ENCODE measurements at regions not wholly inside any gene's neighbourhood (a gene's known extent, or its start where the extent isn't known, plus 50 kb on each side); places are given as distances from the start of the nearest gene placed in this dataset.

DNA sequence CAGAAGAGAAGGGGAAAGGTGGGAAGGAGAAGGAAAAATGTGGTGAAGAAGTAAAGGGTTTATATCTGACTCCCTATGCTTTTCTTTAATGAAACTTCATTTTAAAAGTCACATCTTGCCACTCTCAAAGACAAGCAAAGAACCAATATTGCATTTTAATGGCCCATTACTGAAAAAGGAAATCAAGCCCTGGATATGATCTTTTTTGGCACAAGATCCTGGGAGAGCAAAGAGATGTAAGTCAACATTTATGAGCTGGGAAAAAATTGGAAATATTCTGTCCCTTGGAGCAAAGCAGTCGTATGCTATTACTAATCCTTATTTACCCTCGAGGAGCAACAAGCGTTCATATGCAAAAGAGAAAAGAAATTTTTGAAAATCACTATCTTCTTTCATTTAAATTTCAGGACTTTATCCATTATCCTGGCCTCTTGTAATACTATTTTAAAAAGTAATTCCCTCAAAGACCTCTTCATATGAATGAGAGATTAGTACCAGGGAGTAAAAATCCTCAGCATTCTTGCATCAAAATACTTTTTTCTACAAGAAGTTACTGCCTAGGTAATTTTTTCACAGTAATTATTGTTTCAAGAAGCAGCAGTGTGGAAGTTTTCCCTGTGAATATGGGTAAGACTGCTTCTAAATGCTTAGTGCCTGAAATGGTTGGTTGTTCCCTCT lies 435.3 kb upstream of the PDZRN3 start:
- ATAC-seq (ENCODE audit: insufficient number of reproducible peaks, low FRiP score, low read depth) (no peak), DNase-seq (ENCODE audit: low spot score) (no peak)
- H3K27me3 ChIP-seq (replicated peaks; ENCODE audit: insufficient read depth) = no peaks in the 10 kb centered on the region
- H3K4me3 ChIP-seq = no peak overlapping the region
- no peaks in the 10 kb centered on the region for H3K9me3 ChIP-seq
- TF ChIP-seq, protein P1, sequence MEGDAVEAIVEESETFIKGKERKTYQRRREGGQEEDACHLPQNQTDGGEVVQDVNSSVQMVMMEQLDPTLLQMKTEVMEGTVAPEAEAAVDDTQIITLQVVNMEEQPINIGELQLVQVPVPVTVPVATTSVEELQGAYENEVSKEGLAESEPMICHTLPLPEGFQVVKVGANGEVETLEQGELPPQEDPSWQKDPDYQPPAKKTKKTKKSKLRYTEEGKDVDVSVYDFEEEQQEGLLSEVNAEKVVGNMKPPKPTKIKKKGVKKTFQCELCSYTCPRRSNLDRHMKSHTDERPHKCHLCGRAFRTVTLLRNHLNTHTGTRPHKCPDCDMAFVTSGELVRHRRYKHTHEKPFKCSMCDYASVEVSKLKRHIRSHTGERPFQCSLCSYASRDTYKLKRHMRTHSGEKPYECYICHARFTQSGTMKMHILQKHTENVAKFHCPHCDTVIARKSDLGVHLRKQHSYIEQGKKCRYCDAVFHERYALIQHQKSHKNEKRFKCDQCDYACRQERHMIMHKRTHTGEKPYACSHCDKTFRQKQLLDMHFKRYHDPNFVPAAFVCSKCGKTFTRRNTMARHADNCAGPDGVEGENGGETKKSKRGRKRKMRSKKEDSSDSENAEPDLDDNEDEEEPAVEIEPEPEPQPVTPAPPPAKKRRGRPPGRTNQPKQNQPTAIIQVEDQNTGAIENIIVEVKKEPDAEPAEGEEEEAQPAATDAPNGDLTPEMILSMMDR (IDR thresholded peaks at IDR 0.05) = no peak
- H3K27ac ChIP-seq = no peak overlapping the region
- H3K36me3 ChIP-seq = no peaks in the 10 kb centered on the region
- H3K4me1 ChIP-seq (ENCODE audit: control insufficient read depth in 1 of 2, low read depth in 2 of 2) = no peaks in the 10 kb centered on the region

DNA sequence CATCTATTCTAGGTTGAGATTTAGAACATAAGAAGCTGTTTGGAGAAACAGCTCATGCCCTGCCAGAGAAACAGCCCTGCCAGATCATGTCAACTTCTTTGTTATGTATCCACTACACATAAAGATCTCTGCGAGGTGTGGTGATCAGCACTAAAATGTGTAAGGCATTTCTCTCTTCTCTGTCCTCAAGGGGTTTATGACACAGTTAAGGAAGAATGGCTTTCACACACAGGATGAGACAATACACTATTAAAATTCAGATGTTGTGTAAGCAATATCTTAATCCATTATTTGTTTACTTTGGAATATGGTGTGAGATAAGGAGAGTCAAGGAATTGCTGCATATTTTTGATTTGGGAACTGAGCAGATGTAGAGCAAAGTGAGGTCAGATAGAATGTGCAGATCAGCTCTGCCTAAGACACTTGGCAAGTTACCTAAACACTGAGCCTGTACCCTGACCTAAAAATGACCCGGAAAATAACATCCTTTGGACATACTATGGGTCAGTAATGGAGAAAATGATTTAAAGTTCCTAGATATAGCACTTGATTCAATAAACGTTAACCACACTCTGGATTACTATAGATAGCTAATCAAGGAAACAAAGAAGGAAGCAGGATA lies 434.7 kb upstream of the PDZRN3 start:
- H3K4me1 ChIP-seq (ENCODE audit: control insufficient read depth in 1 of 2, low read depth in 2 of 2) = no peaks in the 10 kb centered on the region
- no peak overlapping the region for H3K27ac ChIP-seq
- H3K36me3 ChIP-seq = no peaks in the 10 kb centered on the region
- H3K9me3 ChIP-seq = no peaks in the 10 kb centered on the region
- TF ChIP-seq, protein P1 (IDR thresholded peaks at IDR 0.05) = no peak
- ATAC-seq (ENCODE audit: insufficient number of reproducible peaks, low FRiP score, low read depth) (no peak), DNase-seq (ENCODE audit: low spot score) (no peak)
- H3K27me3 ChIP-seq (replicated peaks; ENCODE audit: insufficient read depth) = no peaks in the 10 kb centered on the region
- no peak overlapping the region for H3K4me3 ChIP-seq

DNA sequence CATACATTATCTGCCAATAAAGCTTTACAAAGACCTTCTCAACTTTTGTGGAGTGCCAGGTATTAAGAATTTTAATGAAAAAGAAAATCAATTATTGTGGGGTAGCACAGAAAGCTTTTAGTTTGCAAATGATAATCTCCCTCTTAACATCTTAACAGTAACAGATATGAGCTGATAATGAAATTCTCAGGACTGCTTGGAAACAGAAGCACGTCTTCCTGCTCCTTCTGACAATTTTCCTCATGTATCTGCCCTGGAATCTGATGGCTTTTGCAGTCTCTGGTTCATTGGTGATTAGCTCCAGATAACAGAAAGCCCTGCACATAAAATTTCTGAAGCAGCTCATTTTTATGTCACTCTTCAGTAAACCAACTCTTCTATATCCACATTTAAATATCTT lies 432.4 kb upstream of the PDZRN3 start:
- TF ChIP-seq, protein P1 (IDR thresholded peaks at IDR 0.05) = no peak
- DNase-seq (ENCODE audit: low spot score) (no peak), ATAC-seq (ENCODE audit: insufficient number of reproducible peaks, low FRiP score, low read depth) (no peak)
- H3K4me3 ChIP-seq = no peak overlapping the region
- no peak overlapping the region for H3K27ac ChIP-seq
- no peaks in the 10 kb centered on the region for H3K36me3 ChIP-seq
- no peaks in the 10 kb centered on the region for H3K4me1 ChIP-seq (ENCODE audit: control insufficient read depth in 1 of 2, low read depth in 2 of 2)
- no peaks in the 10 kb centered on the region for H3K27me3 ChIP-seq (replicated peaks; ENCODE audit: insufficient read depth)
- H3K9me3 ChIP-seq = no peaks in the 10 kb centered on the region

DNA sequence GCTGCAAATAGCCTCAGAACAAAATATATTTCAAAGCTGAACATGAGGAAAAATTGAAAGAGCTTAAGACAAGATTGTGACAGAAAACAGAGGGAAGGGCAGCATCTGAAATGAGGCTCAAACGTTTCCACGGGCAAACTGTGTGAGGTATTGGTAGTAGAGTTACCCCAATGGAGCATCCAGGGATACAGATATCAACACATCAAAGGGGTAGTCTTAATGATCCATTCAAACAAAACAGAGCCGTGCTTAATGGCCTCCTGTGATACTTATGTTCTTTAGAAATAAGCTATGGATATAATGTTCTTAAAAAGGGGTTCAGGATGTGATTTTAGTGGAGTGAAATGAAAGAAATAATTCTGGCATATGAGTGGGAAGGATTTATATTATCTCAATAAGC lies 430.3 kb upstream of the PDZRN3 start:
- ATAC-seq (ENCODE audit: insufficient number of reproducible peaks, low FRiP score, low read depth) (no peak), DNase-seq (ENCODE audit: low spot score) (no peak)
- Histone ChIP-seq H3K4me3 (no peak overlapping the region), H3K27me3 (replicated peaks; ENCODE audit: insufficient read depth) (no peaks in the 10 kb centered on the region), H3K9me3 (no peaks in the 10 kb centered on the region), H3K4me1 (ENCODE audit: control insufficient read depth in 1 of 2, low read depth in 2 of 2) (no peaks in the 10 kb centered on the region), H3K27ac (no peak overlapping the region), H3K36me3 (no peaks in the 10 kb centered on the region)
- TF ChIP-seq, protein P1 (IDR thresholded peaks at IDR 0.05) = no peak

DNA sequence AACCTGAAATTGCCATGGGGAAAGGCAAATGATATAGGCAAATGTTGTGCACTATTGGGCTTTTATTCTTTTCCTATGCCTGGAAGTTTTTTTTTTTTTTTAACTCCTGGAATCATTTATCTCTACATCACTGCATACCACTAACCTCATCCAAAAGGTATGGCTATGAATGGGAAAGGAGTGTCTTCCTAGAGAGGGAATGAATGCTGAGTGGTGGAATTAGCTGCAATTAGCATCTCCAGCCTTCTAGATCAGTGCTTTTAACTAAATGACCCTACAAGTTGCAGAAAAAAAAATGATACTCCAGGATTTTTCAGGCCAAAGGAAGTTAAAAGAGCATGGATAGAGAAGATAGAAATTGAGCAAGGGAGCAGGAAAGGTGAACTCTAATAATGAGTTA lies 429.8 kb upstream of the PDZRN3 start:
- TF ChIP-seq, protein P1 (IDR thresholded peaks at IDR 0.05) = no peak
- no peaks in the 10 kb centered on the region for H3K36me3 ChIP-seq
- no peak overlapping the region for H3K4me3 ChIP-seq
- DNase-seq (ENCODE audit: low spot score) (no peak), ATAC-seq (ENCODE audit: insufficient number of reproducible peaks, low FRiP score, low read depth) (no peak)
- no peaks in the 10 kb centered on the region for H3K4me1 ChIP-seq (ENCODE audit: control insufficient read depth in 1 of 2, low read depth in 2 of 2)
- no peaks in the 10 kb centered on the region for H3K9me3 ChIP-seq
- no peak overlapping the region for H3K27ac ChIP-seq
- H3K27me3 ChIP-seq (replicated peaks; ENCODE audit: insufficient read depth) = no peaks in the 10 kb centered on the region

All from thoracic aorta (tissue), 2 donors.